SK-N-SH (cell line): ENCODE measurements at regions not wholly inside any gene's neighbourhood (a gene's known extent, or its start where the extent isn't known, plus 50 kb on each side); places are given as distances from the start of the nearest gene placed in this dataset.

Experiments
- CTCF ChIA-PET: fragments of 300-600, 350-600 bp; formaldehyde crosslinking; extraction: SDS; loops from one replicate; lab custom pipeline; 2021; lab: Yijun Ruan, JAX
- POLR2A ChIA-PET: fragments of 350-600 bp; sonication (Branson Sonifier 250); formaldehyde crosslinking; extraction: SDS; loops from one replicate; lab custom pipeline; 2020; ENCODE audit warnings: antibody characterized with exemption, inconsistent platforms; lab: Yijun Ruan, JAX
- DNase-seq: peaks from one replicate; pipeline ENCODE4 v3.0.0; 2012
- H2AFZ ChIP-seq: fragments of 200-600 bp; sonication (generic); 2 replicates; pipeline ENCODE4 v1.8.1; 2016; ENCODE audit warnings: antibody characterized with exemption, mild to moderate bottlenecking, low read depth
- H3F3A ChIP-seq: fragments of 200-600 bp; sonication (generic); replicated peaks from 2 replicates; pipeline ENCODE3; 2016; ENCODE audit warnings: antibody characterized with exemption, mild to moderate bottlenecking; ENCODE audit not compliant: insufficient read depth
- H3K27ac ChIP-seq, 2 experiments: fragments of 200-500 bp in 1 of 2; fragments of 200-600 bp in 1 of 2; sonication (Bioruptor generic) in 1 of 2; sonication (generic), shearing (Covaris generic) in 1 of 2; 2 replicates each; pipeline versions ENCODE4 v1.5.1 to v1.6.1; 2014 to 2016; ENCODE audit warnings: low read depth in 2 of 2, inconsistent platforms in 1 of 2, low read length in 1 of 2, mild to moderate bottlenecking in 1 of 2, mixed read lengths in 1 of 2
- H3K27me3 ChIP-seq: fragments of 200-600 bp; sonication (generic), shearing (Covaris generic); 2 replicates; pipeline ENCODE4 v1.6.1; 2016; ENCODE audit warnings: mixed run types; ENCODE audit not compliant: insufficient read depth
- H3K36me3 ChIP-seq, 2 experiments: fragments of 200-500 bp in 1 of 2; fragments of 200-600 bp in 1 of 2; sonication (Bioruptor generic) in 1 of 2; sonication (generic) in 1 of 2; replicated peaks in 1 of 2; 2 replicates each; pipeline versions ENCODE3 to v1.5.1; 2014 to 2016; ENCODE audit warnings: low read length in 1 of 2, mild to moderate bottlenecking in 1 of 2; ENCODE audit not compliant: insufficient read depth in 2 of 2, control insufficient read depth in 1 of 2
- H3K4me1 ChIP-seq, 2 experiments: fragments of 200-500 bp in 1 of 2; fragments of 200-600 bp in 1 of 2; sonication (Bioruptor generic) in 1 of 2; sonication (generic), shearing (Covaris generic) in 1 of 2; 2 replicates each; pipeline versions ENCODE4 v1.5.1 to v1.6.1; 2014 to 2016; ENCODE audit warnings: low read depth in 1 of 2, low read length in 1 of 2, mixed run types in 1 of 2; ENCODE audit not compliant: insufficient read depth in 2 of 2, control insufficient read depth in 1 of 2
- H3K4me2 ChIP-seq: fragments of 200-600 bp; sonication (generic), shearing (Covaris generic); 2 replicates; pipeline ENCODE4 v1.6.1; 2017; ENCODE audit warnings: mixed run types
- H3K4me3 ChIP-seq, 2 experiments: fragments of 200-500 bp in 1 of 2; fragments of 200-600 bp in 1 of 2; sonication (Bioruptor generic) in 1 of 2; sonication (generic), shearing (Covaris generic) in 1 of 2; 2 replicates each; pipeline versions ENCODE4 v1.5.1 to v1.8.1; 2014 to 2016; ENCODE audit warnings: low read depth in 2 of 2, inconsistent platforms in 1 of 2, low read length in 1 of 2, mild to moderate bottlenecking in 1 of 2, mixed read lengths in 1 of 2, moderate library complexity in 1 of 2
- H3K79me2 ChIP-seq: fragments of 200-600 bp; sonication (generic); 2 replicates; pipeline ENCODE4 v1.8.1; 2017; ENCODE audit warnings: mild to moderate bottlenecking; ENCODE audit not compliant: insufficient read depth
- H3K9ac ChIP-seq: fragments of 200-600 bp; sonication (generic); 2 replicates; pipeline ENCODE4 v1.6.1; 2017; ENCODE audit warnings: mixed run types
- H3K9me2 ChIP-seq: fragments of 200-600 bp; sonication (generic); 2 replicates; pipeline ENCODE4 v1.6.1; 2017; ENCODE audit warnings: mixed run types
- H3K9me3 ChIP-seq: fragments of 200-600 bp; sonication (generic); 2 replicates; pipeline ENCODE4 v1.6.1; 2017; ENCODE audit warnings: mixed run types, mild to moderate bottlenecking, moderate library complexity
- H4K20me1 ChIP-seq: fragments of 200-600 bp; sonication (generic); 2 replicates; pipeline ENCODE4 v1.6.1; 2017; ENCODE audit warnings: mild to moderate bottlenecking, mixed run types; ENCODE audit not compliant: insufficient read depth
- CHD2 ChIP-seq: fragments of 150-350 bp; IDR thresholded peaks from 2 replicates; pipeline ENCODE4 v1.6.1; 2018; ENCODE audit warnings: low read length; ENCODE audit not compliant: partially characterized antibody
- CTCF ChIP-seq: fragments of 200-600 bp; sonication (generic); IDR thresholded peaks from 2 replicates; pipeline ENCODE4 v1.6.1; 2017; ENCODE audit warnings: antibody characterized with exemption, mild to moderate bottlenecking, moderate library complexity
- ELF1 ChIP-seq: IDR thresholded peaks from 2 replicates; pipeline ENCODE4 v1.4.0; 2012
- EP300 ChIP-seq, 2 experiments: IDR thresholded peaks; 2 replicates each; pipeline versions ENCODE4 v1.4.0 to v1.6.1; 2012; ENCODE audit warnings: borderline replicate concordance in 1 of 2, low read depth in 1 of 2, low read length in 1 of 2
- EZH2phosphoT487 ChIP-seq: fragments of 200-600 bp; sonication (generic); IDR thresholded peaks from 2 replicates; pipeline ENCODE4 v1.6.1; 2017; ENCODE audit warnings: low read depth, mixed run types, mild to moderate bottlenecking, antibody characterized with exemption, moderate library complexity, borderline replicate concordance
- FOSL2 ChIP-seq: IDR thresholded peaks from 2 replicates; pipeline ENCODE4 v1.4.0; 2012; ENCODE audit warnings: low read depth, mild to moderate bottlenecking, moderate library complexity, borderline replicate concordance
- FOXJ3 ChIP-seq: sonication (generic); formaldehyde crosslinking; IDR thresholded peaks from 2 replicates; pipeline ENCODE4 v1.5.1; 2020; ENCODE audit warnings: mild to moderate bottlenecking, missing genetic modification reagents
- FOXM1 ChIP-seq: IDR thresholded peaks from 2 replicates; pipeline ENCODE4 v1.4.0; 2012; ENCODE audit warnings: low read depth, mild to moderate bottlenecking
- GABPA ChIP-seq: IDR thresholded peaks from 2 replicates; pipeline ENCODE4 v1.4.0; 2012; ENCODE audit warnings: low read depth, mild to moderate bottlenecking
- IRF3 ChIP-seq: fragments of 150-350 bp; IDR thresholded peaks from 2 replicates; pipeline ENCODE4 v1.6.1; 2016; ENCODE audit warnings: mild to moderate bottlenecking, low read depth, low read length
- MEF2A ChIP-seq: IDR thresholded peaks from 2 replicates; pipeline ENCODE4 v1.4.0; 2012; ENCODE audit warnings: low read depth, borderline replicate concordance
- MXI1 ChIP-seq: IDR thresholded peaks from 2 replicates; pipeline ENCODE4 v1.6.1; 2012; ENCODE audit warnings: mild to moderate bottlenecking, low read depth, low read length, improper control_type of control experiment
- POLR2AphosphoS5 ChIP-seq: IDR thresholded peaks from 2 replicates; pipeline ENCODE4 v1.6.1; 2012; ENCODE audit warnings: low read depth, low read length
- RAD21 ChIP-seq: IDR thresholded peaks from 2 replicates; pipeline ENCODE4 v1.6.1; 2012; ENCODE audit warnings: mild to moderate bottlenecking, low read length
- RCOR1 ChIP-seq: fragments of 150-350 bp; IDR thresholded peaks from 2 replicates; pipeline ENCODE4 v1.6.1; 2017; ENCODE audit warnings: antibody characterized with exemption, low read length
- SIN3A ChIP-seq: IDR thresholded peaks from 2 replicates; pipeline ENCODE4 v1.6.1; 2012; ENCODE audit warnings: low read depth, mild to moderate bottlenecking, low read length, moderate library complexity, borderline replicate concordance
- TAF1 ChIP-seq: IDR thresholded peaks from 2 replicates; pipeline ENCODE4 v1.6.1; 2012; ENCODE audit warnings: low read depth, mild to moderate bottlenecking, low read length, moderate library complexity, borderline replicate concordance
- TCF12 ChIP-seq: IDR thresholded peaks from 2 replicates; pipeline ENCODE4 v1.4.0; 2012
- TEAD4 ChIP-seq: IDR thresholded peaks from 2 replicates; pipeline ENCODE4 v1.4.0; 2012; ENCODE audit warnings: mild to moderate bottlenecking, borderline replicate concordance; ENCODE audit not compliant: insufficient read depth
- USF1 ChIP-seq: IDR thresholded peaks from 2 replicates; pipeline ENCODE4 v1.4.0; 2012; ENCODE audit warnings: low read depth, borderline replicate concordance
- YY1 ChIP-seq: IDR thresholded peaks from 2 replicates; pipeline ENCODE4 v1.4.0; 2012; ENCODE audit warnings: low read depth, mild to moderate bottlenecking
- WGBS: methylation state at CpG from one replicate; pipeline ENCODE4 v1.1.6; 2017; ENCODE audit warnings: low lambda C conversion rate; 5-methylcytosine and 5-hydroxymethylcytosine counted together

- H3K27ac ChIP-seq: no peak overlapping the region
- H3K9ac ChIP-seq: no peak overlapping the region
- H3K36me3 ChIP-seq: no peaks in the 10 kb centered on the region
- POLR2A ChIA-PET: no interaction called here
- DNase-seq: no peak
- no peak overlapping the region for H2AFZ ChIP-seq
- no peaks in the 10 kb centered on the region for H3K4me1 ChIP-seq
- no peaks in the 10 kb centered on the region for H3K9me2 ChIP-seq
- H4K20me1 ChIP-seq: no peaks in the 10 kb centered on the region
- CTCF ChIA-PET: interaction anchor here (1.1 kb wide), 1 partner anchor 9 kb away, joined by 3 read pairs; no protein-coding TSS in a partner anchor
- no peaks in the 10 kb centered on the region for H3K9me3 ChIP-seq
- TF ChIP-seq GABPA (no peak), CHD2 (no peak), FOXM1 (no peak), TEAD4 (no peak), RCOR1 (no peak), IRF3 (no peak), EP300 (IDR thresholded peaks at IDR 0.05; ENCODE audit: borderline replicate concordance in 1 of 2, low read depth in 1 of 2, low read length in 1 of 2) (no peak), SIN3A (no peak), CTCF (no peak), MXI1 (no peak), YY1 (no peak)
- no peak overlapping the region for H3K4me3 ChIP-seq
- H3K79me2 ChIP-seq: no peaks in the 10 kb centered on the region
- no peaks in the 10 kb centered on the region for H3K27me3 ChIP-seq
- no peaks in the 10 kb centered on the region for H3F3A ChIP-seq
- 0% methylated on average over 1 of the region's 1 CpG for WGBS
- no peak overlapping the region for H3K4me2 ChIP-seq
These were observed 622.0 kb upstream of the DAB2 start for GRCh38 chr5:40046792-40047191.

- Histone ChIP-seq H3K9me3 (no peaks in the 10 kb centered on the region), H3K79me2 (no peaks in the 10 kb centered on the region), H2AFZ (no peak overlapping the region), H3K27ac (no peak overlapping the region), H3K36me3 (no peaks in the 10 kb centered on the region), H4K20me1 (no peaks in the 10 kb centered on the region), H3K9me2 (no peaks in the 10 kb centered on the region), H3K4me1 (no peaks in the 10 kb centered on the region), H3K27me3 (no peaks in the 10 kb centered on the region), H3K4me3 (no peak overlapping the region), H3F3A (no peaks in the 10 kb centered on the region), H3K9ac (no peak overlapping the region)
- POLR2A ChIA-PET: no interaction called here
- CTCF ChIA-PET: no interaction called here
- DNase-seq: no peak
- WGBS: 10% methylated on average over 3 of the region's 3 CpGs
- no peak for TF ChIP-seq RAD21
- no peak for TF ChIP-seq ELF1
- no peak for TF ChIP-seq MEF2A
- no peak for TF ChIP-seq RCOR1
- no peak for TF ChIP-seq EP300 (IDR thresholded peaks at IDR 0.05; ENCODE audit: borderline replicate concordance in 1 of 2, low read depth in 1 of 2, low read length in 1 of 2)
- no peak for TF ChIP-seq EZH2phosphoT487
- no peak for TF ChIP-seq FOSL2
- TF ChIP-seq FOXJ3 (CRISPR knock-in tag): no peak
- no peak for TF ChIP-seq CHD2
- no peak for TF ChIP-seq TCF12
- TF ChIP-seq USF1: no peak
- TF ChIP-seq YY1: no peak
- TF ChIP-seq TAF1: no peak
- TF ChIP-seq POLR2AphosphoS5: no peak
- TF ChIP-seq, all 33 proteins: peak for 0
- no peak overlapping the region for H3K4me2 ChIP-seq
These were observed 620.6 kb upstream of the DAB2 start for GRCh38 chr5:40045429-40045828.
